NAMALWA (cell line): ENCODE measurements at regions not wholly inside any gene's neighbourhood (a gene's known extent, or its start where the extent isn't known, plus 50 kb on each side); places are given as distances from the start of the nearest gene placed in this dataset.

Source experiments
- DNase-seq: peaks from one replicate; pipeline ENCODE4 v3.0.0-alpha.2; 2015; ENCODE audit warnings: low spot score

- DNase-seq = peak; percentile 38
Observed at GRCh38 chr2:6526093-6526824, 339.4 kb downstream of the CMPK2 start.

- DNase-seq = no peak
Observed at GRCh38 chr2:6531304-6531703, 334.4 kb downstream of the CMPK2 start.

DNA sequence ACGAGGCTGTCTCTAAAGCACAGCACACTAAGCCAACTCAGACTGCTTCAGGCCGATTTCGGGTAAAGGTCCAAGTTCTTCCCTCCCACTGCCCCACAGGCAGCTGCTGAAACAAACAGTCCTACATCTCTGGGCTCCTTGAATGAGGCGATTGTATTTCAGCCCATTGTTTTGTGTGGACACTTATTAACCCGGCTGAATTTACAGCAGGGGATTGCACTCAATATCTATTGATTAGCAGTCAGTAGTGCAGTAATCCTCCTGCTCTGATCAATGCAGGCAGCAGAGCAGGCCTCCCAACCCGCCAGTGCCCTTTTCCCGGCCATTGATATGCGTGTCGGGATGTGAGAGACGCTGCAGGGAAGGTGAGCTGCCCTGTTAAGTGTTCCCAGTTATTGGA lies 330.1 kb downstream of the CMPK2 start:
- no peak for DNase-seq

DNA sequence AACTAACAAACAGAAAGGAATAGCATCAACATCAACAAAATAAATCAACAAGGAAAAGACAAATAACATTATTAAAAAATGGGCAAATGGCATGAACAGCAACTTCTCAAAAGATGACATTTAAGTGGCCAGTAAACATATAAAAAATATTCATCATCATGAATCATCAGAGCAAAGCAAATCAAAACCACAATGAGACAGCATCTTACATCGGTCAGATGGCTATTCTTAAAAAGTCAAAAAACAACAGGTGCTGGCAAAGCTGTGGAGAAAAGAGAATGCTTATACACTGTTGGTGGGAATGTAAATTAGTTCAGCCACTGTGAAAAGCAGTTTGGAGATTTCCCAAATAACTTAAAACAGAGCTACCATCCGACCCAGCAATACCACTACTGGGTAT lies 327.1 kb downstream of the CMPK2 start:
- DNase-seq = no peak

DNA sequence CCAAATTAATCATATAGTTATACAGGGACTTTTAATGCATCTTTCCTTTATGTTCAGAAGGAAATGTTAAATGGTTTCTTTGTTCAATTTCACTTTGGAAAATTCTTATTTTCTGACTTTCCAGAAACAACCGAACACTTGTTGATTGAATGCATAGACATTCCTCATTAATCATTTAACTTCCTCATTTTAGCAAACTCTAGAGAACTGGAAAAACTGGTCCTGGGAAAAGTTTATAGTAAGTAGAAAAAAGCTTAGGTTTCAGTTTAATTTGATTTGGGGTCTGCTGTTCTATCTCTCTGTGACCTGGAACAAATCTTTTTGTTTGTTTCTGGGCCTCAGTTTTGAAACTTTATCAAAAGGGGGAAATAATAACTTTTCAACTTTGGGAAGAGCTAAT lies 320.4 kb downstream of the CMPK2 start:
- no peak for DNase-seq

DNA sequence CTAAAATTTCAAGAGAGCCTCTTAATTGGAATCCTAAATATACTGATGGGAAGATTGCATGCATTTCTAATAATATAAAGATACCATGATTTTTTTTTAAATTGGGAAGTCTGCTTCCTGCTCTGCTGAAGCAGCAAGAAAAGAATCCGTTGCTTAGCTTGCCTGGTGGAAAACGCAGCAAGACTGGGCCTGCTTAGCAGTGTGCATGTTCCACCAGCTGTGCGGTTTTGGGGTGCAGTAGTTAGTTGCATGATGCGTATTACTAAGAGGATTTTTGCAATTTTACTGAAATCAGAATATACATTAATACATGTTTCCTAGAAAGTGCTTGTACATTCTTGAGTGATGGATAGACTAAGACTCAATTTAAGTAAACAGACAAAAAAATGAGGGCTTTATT lies 319.9 kb downstream of the CMPK2 start:
- DNase-seq = no peak

GRCh38 chr2:6554466-6554865 lies 311.2 kb downstream of the CMPK2 start:
- DNase-seq = no peak

GRCh38 chr2:6556755-6557154 lies 309.0 kb downstream of the CMPK2 start:
- DNase-seq = no peak

GRCh38 chr2:6557737-6558136 lies 308.0 kb downstream of the CMPK2 start:
- no peak for DNase-seq

DNA sequence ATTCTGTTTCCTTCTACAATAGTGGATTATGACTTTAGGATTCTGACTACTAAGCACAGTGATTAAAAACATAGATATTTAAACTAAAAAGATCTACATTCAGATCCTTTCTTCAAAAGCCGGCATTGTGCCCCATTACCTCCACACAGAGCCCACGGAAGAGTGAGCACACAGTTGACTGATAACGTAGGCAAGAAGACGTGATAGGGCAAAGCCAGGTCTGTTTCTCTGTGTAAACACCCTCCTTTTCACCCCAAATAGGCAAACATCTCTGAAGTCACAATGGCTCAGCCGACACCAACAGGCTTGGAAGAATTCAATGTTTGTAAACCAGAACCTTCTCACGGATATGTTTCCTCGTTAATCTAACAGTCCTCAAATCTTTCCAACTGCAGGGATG lies 302.9 kb downstream of the CMPK2 start:
- no peak for DNase-seq

DNA sequence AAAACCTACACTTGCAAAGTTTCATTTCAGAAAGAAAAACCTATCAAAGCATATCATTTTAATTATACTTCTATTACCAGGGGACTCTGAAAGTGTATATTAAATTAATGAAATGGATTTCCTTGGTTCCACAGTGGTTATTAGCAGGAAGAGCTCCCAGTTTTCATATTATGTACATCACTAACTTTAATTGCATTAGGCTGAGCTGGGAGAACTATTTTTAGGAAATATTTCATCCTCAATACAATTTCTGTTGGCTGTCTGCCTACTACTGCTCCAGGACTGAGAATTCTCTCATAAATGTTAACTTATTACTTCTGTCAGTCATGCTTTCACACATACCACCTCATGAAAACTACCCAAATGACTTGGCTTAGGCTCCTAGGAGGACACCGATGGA lies 301.4 kb downstream of the CMPK2 start:
- no peak for DNase-seq

DNA sequence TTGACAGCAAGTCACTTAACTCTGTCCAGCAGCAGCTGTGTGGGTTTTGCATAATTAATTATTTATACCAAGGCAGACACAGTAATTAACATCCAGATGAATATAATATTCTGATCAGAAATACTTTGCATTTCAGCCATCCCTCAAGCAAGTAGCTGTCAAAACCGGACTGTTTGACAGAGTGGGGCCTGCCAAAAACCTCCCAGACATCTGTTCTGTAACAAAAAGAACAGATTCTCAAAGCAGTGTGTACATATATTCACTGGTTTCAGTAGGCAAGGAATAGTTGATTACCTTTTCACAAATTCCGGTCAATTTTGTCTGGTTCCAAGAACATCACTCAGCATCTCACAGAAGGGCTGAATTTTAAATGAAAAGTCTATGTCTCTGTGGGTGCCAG lies 291.6 kb downstream of the CMPK2 start:
- DNase-seq = no peak

DNA sequence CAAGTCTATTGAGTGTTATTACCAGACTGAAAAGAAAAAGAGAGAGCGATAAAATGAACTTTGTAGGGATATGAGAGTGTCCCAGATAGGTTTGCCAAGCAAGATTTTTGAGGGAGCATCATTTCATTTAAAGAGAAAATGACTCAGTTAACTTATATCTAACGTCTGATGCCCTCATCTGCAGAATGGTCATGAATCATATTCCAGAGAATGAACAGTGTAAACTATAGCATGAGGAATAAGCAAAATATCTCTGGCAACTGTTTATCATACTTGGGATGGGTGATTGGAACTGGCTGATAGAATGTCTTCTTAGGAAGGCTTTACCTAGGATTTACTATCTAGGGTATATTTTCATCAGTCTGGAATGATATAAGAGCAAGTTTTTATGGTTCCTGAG lies 289.4 kb downstream of the CMPK2 start:
- DNase-seq = no peak

- DNase-seq = no peak
Observed at GRCh38 chr2:6577960-6578359, 287.7 kb downstream of the CMPK2 start.

DNA sequence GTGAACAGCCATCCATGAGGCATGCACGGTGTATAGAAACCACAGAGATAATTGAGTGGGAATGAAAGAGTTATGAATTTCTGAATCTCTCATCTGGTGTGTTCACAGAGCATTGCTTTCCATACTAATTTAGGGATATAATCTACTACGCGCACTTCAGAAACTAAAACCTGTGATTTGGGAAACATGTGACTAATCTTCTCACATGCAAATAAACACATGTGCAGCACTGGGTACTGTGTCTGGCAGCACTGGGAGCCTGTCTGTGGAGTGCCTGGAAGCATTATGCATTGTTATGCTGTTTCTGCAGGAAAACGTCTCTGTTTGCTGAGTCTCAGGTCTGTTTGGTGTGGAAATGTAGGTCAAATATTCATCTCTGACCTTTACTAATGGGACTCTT lies 287.3 kb downstream of the CMPK2 start:
- no peak for DNase-seq

DNA sequence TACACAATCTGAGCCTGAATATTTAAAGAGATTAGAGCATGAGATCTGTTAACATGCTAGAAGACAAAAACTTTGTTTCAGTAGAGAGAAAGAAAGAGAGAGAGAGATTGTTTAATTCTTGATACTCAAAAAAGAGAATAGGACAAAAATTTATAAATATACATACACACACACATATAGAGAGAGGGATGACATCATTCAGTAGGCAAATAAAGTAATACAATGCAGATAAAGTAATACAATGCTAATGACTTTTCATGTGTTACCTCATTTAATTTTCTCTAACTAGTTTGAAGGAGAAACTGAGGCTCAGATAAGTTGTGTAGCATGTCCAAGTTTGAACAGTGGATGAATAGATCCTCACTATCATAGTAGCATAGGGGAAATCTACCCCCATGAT lies 286.4 kb downstream of the CMPK2 start:
- no peak for DNase-seq

DNA sequence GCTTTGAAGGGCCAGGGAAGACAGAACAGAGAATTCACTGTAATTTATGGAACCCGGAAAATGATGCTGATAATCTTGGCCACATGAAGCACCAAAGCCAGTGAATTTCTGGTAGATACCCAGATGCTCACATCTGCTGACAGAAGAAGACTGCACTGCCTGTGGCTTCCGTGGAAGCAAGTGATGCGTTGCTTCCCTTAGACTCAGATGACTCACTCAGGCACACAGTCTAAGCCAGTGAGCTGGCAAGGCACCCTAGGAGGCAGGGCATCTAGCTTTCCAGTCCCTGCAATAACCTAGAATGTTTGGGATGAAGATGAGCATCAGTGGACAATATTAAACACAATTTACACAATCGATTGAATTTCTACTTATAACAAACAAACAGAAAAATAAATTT lies 284.7 kb downstream of the CMPK2 start:
- DNase-seq = no peak

GRCh38 chr2:6589150-6589549 lies 276.6 kb downstream of the CMPK2 start:
- DNase-seq = no peak

- no peak for DNase-seq
Observed at GRCh38 chr2:6590442-6590841, 275.3 kb downstream of the CMPK2 start.

DNA sequence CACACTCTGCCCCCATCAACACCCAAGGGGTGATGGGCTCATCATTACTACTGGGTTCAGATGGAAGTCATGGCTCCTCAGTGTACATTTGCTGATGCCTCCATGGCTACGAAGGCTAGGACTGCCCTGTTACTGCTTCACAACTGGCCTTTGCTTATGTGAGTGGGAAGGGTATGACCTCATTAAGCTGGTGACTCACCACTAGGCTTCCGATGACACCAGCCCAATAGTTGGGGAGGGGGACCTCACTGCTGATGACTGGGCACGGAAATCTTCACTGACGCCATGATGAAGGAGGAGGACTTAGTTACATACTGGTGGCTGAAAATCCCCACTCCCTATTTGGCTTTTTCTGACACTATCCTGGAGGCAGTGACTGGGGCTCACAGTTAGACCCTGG lies 263.2 kb downstream of the CMPK2 start:
- no peak for DNase-seq

- no peak for DNase-seq
Observed at GRCh38 chr2:6605836-6606505, 259.7 kb downstream of the CMPK2 start.

GRCh38 chr2:6617794-6618193 lies 247.9 kb downstream of the CMPK2 start:
- no peak for DNase-seq

GRCh38 chr2:6618201-6618600 lies 247.5 kb downstream of the CMPK2 start:
- DNase-seq = no peak

- no peak for DNase-seq
Observed at GRCh38 chr2:6623746-6624145, 242.0 kb downstream of the CMPK2 start.
